Uterus (tissue), 2 donors: ENCODE measurements at regions not wholly inside any gene's neighbourhood (a gene's known extent, or its start where the extent isn't known, plus 50 kb on each side); places are given as distances from the start of the nearest gene placed in this dataset.

ENCODE experiments used
- CTCF ChIP-seq, 4 experiments: fragments of 200-600 bp in 2 of 4; fragments of 450-650 bp in 2 of 4; sonication (generic) in 2 of 4; IDR thresholded peaks; one replicate each; pipeline ENCODE4 v1.5.1; 2016 to 2019; ENCODE audit warnings: antibody characterized with exemption in 4 of 4, mild to moderate bottlenecking in 2 of 4, moderate library complexity in 1 of 4
- POLR2A ChIP-seq, 2 donors: fragments of 450-650 bp; IDR thresholded peaks; one replicate each; pipeline ENCODE4 v1.6.1; 2016; ENCODE audit warnings: antibody characterized with exemption in 2 of 2, mild to moderate bottlenecking in 1 of 2, moderate library complexity in 1 of 2

GRCh38 chr4:14863418-14864364 lies 138.6 kb upstream of the CPEB2 start:
- TF ChIP-seq CTCF (IDR thresholded peaks at IDR 0.05) (no peak), POLR2A (IDR thresholded peaks at IDR 0.05) (no peak)
